GM18507 (cell line): ENCODE measurements at regions not wholly inside any gene's neighbourhood (a gene's known extent, or its start where the extent isn't known, plus 50 kb on each side); places are given as distances from the start of the nearest gene placed in this dataset.

ENCODE experiments used
- DNase-seq: peaks from one replicate; pipeline ENCODE4 v3.0.0; 2011; ENCODE audit warnings: low read depth; ENCODE audit not compliant: insufficient read length; ENCODE audit errors: extremely low spot score
- FAIRE-seq: peaks from 2 replicates; lab custom pipeline; 2011; peaks lifted over from hg19 to GRCh38; lab: Jason Lieb, UNC

DNA sequence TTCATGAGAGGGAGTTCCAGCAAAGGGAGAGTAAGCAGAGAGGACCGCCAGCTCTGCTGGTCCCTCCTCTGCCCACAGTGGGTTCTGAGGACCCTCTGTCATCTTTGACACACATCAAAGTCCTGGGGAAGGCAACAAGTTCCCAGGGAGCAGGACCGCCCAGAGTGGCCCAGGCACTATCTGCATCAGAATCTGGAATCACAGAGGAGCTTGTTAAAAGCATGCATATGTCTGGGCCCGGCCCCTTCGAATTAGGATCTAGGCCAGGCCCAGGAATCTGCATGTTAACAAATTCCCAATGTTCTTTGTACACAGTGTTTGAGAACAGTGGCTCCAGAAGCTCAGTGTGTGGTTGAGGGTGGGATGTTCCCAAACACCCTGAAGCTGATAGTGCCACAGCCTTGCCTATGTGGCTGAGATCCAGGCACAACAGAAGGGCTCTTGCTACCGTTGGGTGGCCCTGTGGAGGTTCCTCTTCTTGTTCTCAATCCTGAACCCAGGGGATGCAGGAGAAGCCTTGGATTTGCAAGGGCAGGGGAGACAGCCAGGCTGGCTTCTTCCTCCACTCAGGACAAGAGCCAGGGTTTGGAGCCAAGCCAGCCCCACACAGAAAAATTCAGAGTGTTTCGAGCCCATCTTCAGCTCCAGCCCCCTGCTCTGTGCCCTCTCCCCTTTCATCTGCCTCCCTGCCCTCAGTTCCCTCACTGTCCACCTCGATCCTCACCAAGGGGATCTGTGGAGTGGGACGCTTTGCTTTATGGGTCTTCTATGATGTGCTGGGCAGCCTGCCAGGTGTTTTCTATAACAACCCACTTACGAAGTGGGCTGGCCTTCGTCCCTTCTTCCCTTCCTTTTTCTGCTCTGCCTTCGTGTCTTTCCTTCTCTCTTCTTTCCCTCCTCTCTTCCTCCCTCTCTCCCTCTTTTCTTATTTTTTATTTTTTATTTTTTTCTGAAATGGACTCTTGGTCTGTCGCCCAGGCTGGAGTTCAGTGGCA is 129.0 kb upstream of the TMPRSS2 start:
- FAIRE-seq = no peak
- DNase-seq = no peak

DNA sequence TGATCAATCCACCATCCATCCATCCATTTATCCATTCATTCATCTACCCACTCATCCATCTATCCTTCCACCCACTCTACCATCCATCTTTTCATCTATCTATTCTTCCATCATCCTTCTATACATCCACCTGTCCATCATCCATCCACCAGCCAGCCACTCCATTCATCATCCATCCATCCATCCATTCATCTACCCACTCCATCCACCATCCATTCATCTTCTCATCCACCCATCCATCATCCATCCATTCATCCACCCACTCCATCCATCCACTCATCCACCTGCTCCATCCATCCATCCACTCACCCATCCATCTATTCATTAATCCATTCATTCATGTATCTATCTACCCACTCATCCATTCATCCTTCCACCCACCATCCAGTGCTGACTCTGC is 127.9 kb upstream of the TMPRSS2 start:
- FAIRE-seq (no peak), DNase-seq (no peak)

DNA sequence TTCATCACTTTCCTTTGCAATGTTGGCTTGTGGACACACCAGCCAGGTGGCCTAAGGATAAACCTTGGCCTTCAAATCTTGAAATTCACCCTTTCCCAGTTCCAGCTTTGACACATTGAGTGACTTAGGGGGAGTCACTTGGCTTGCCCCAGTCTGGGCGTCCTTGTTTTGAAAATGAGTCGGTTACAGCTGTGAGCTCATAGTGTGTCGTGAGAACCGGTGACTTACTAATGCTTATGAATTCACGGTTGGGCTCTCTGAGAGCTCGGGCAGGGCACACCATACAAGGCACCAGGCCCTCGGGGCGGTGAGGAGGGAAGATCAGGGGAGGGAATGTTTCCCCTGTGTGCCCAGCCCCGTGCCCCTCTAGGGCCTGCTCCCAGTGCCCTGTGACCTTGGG is 126.9 kb upstream of the TMPRSS2 start:
- DNase-seq = no peak

DNA sequence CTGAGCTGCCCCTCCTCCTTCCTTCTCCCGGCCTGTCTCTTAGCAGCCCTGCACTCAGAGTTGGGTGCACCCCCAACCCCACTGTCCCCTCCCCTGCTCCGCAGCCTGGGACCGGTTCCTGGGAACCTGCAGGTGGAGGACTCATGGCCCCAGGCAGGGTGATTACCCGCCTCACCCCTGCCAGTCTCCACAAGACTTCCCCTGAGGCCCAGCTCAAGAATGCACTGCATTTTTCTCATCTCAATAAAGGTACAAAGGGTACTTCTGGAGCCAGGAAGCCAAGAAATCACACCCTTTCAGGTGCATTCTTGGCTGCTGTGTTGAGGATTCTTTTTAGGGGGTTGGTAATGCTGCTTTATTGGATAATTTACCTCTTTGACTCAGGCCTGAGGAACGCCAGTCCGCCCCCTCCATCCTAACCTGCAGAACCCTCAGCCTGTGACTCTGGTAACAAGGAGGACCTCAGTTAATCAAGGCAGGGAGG is 126.3 kb upstream of the TMPRSS2 start:
- FAIRE-seq (no peak), DNase-seq (no peak)

More for the DNA sequence above, 126.9 kb upstream of the TMPRSS2 start:
- FAIRE-seq = no peak

GRCh38 chr21:41633627-41634026 is 125.7 kb upstream of the TMPRSS2 start:
- FAIRE-seq = no peak
- no peak for DNase-seq

DNA sequence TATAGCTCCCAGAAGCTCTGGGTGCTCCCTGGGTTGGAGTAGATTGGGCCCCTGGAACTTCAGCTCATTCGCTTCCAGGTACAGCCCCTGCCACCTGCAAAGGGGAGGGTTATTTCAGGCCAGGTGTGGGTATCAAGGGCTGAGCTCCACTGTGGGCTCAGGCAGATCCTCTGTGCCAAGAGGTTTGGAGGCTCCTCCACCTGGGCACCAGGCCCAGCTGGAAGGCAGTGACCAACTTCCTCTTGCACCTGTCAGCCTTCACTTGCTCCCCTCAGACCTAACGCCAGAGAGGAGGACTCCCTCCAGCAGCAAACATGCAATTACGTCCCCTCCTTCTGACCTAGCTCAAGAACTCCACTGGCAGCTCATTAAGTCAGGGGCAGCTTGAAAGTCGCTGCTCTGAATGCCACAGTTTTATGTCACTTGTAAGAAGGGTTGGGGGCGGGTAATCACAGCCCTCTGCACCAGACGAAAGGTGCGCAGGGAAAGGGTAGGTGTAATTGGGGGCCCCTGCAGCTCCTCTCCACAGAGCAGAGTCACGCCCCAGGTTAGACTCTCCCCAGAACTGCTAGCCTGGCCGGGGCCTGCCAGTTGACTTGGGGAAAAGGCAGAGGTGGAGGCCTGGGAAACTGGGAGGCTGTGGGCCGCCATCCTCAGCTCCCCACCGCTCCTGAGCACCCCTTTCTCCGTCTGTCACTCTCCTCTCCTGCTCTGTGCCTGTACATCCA is 125.0 kb upstream of the TMPRSS2 start:
- DNase-seq (no peak), FAIRE-seq (no peak)

GRCh38 chr21:41631564-41632461 is 123.9 kb upstream of the TMPRSS2 start:
- no peak for DNase-seq
- FAIRE-seq = no peak

GRCh38 chr21:41630917-41631316 is 123.0 kb upstream of the TMPRSS2 start:
- FAIRE-seq = no peak

DNA sequence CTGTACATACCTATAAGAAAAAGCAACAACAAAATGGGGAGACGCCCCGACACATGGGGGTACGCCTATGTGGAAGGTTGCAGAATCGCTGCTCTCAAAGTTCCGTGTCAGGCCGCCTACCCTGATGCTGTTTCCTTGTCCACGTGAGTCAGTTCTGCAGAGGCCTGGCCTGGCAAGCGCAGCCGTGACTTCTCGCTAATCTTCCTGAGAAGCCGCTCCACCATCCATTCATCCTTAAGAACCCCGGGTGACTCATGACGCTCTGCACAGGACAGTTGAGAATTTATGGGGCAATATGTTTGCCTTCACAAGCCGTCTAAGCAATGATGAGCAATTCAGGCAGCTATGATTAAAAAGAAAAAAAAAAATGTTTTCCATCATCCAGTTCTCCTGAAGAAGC is 122.3 kb upstream of the TMPRSS2 start:
- FAIRE-seq (no peak), DNase-seq (no peak)

More at GRCh38 chr21:41630917-41631316, 123.0 kb upstream of the TMPRSS2 start:
- DNase-seq = no peak

DNA sequence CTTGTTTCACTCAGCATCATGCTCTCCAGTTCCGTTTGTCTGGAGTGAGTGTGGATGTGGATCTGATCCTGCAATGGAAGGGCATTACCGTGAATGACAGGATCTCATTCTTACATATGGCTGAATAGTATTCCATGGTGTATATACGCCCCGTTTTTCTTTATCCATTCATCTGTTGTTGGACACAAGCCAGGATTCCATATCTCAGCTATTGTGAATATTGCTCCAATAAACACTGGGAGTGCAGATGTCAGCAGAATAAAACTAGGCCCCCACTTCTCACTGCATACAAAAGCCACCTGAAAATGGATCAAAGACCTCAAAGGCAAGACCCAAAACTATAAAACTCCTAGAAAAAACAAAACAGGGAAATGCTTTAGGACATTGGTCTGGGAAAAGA is 120.3 kb upstream of the TMPRSS2 start:
- DNase-seq (no peak), FAIRE-seq (no peak)

- DNase-seq = no peak
Observed at GRCh38 chr21:41627428-41627827, 119.5 kb upstream of the TMPRSS2 start.

DNA sequence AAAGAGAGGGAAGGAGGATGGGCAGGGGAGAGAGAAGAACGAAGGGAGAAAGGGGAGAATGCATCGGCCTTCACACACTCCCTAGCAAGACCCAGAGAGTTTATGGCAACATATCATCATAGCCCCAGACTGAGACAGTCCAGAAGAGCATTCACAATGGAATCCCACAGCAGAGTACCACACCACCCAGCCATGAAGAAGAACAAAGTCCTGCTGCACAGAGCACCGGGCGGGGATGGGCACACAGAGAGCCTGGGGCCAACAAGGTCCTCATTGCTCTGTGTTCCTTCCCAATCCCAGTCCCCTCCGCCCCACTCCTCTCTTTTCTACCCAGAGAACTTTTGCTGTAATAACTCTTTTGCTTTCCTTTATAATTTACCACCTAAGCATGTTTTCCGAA is 118.1 kb upstream of the TMPRSS2 start:
- FAIRE-seq (no peak), DNase-seq (no peak)

More at GRCh38 chr21:41627428-41627827, 119.5 kb upstream of the TMPRSS2 start:
- FAIRE-seq = no peak

DNA sequence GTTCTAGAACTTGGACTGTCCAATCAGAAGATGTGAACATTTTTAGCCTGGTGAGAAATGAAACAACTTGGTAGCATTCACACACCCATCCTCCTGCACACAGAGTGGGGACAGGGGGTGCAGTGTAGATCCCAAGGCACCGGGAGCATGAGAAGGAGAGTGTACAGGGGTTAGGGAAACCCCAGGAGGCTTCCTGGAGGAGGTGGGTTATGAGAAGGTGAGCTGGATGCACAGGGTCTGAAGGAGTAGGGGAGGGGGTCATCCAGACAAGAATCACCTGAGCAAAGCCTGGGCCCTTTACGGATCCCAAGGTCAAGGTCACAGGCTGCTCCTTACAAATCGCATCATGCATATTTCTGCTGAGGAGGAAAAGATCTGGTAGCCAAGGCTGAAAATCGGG is 117.5 kb upstream of the TMPRSS2 start:
- DNase-seq (no peak), FAIRE-seq (no peak)

DNA sequence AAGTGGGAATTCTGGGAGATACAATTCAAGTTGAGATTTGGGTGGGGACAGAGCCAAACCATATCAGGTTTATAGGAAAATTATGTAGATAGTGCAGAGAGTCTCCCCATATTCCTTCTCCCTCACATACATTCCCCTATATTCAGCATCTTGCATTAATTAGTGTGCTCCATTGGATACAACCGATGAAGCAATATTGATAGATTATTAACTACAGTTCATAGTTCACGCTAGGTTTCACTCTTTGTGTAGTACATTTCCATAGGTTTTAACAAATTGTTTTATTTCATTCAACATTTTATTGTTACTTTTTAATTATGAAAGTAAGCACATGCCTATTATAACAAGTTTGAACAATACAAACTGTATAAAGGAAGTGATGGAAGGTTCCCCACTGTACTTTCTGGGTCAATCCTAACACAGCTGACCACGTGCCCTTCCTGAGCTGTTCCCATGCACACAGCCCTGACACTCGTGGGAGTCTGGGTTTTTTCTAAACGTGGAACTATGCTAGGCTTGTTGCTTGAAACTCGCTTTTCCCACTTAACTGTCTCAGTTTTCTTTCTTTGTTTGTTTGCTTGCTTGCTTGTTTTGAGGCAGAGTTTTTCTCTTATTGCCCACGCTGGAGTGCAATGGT is 116.8 kb upstream of the TMPRSS2 start:
- no peak for FAIRE-seq
- DNase-seq = no peak

DNA sequence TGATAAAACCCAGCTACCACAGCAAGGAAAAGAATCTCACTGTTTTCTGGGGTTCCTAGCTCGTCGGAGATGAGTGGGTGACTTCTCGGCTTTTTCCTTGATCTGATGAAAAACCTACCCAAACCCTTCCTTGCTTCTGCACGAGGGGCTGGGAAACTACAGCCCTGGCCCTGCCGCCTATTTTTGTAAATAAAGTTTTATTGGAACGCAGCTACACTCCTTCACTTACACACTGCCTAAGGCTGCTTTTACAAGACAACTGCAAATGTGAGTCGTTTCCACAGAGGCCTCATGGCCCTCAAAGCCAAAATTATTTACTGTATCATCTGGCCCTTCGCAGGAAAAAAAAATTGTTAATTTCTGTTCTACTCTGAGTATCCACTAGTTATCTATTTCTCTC is 116.0 kb upstream of the TMPRSS2 start:
- FAIRE-seq = no peak
- no peak for DNase-seq

DNA sequence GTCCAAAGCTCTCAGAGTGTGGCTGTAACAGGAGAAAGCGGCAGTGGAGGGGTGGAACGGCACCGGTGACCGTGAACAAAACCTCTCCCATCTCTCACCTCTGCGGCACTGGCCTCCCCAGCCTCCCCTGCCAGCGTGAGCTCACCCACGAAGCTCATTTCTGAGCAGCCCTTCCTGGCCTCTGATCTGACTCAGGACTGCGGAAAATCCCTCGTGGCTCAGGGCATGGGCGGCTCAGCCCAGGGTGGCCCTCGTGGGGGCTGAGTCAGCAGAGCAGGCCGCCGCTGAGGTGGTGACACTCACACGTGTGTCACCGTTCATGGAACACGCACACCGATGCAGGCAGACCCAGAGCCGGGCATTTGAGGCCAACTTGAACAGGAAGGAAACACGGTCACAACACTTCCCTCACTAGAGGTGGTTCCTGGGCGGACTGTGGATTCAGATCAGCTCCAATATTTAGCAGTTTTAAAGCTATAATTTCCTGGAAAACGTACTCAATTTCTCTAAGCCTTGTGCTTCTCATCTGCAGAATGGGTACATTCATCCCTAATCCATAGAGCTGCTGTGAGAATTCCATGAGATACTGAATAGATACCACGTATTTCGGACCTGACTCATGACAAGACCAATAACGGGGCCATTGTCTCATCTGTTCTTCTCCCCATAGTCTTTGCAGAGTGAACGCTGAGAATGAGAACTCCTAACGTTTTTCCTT is 115.0 kb upstream of the TMPRSS2 start:
- DNase-seq = no peak
- FAIRE-seq = no peak

GRCh38 chr21:41622201-41622600 is 114.2 kb upstream of the TMPRSS2 start:
- FAIRE-seq = no peak
- DNase-seq = no peak

- FAIRE-seq = no peak
- DNase-seq = no peak
Observed at GRCh38 chr21:41621513-41621912, 113.6 kb upstream of the TMPRSS2 start.
